Sigmoid colon (tissue), 4 donors: ENCODE measurements at regions not wholly inside any gene's neighbourhood (a gene's known extent, or its start where the extent isn't known, plus 50 kb on each side); places are given as distances from the start of the nearest gene placed in this dataset.

Experiments
- EP300 ChIP-seq, 4 donors: sonication (generic); formaldehyde crosslinking; IDR thresholded peaks; one replicate each; pipeline ENCODE4 v1.6.1; 2017; ENCODE audit warnings: antibody characterized with exemption in 4 of 4
- TF ChIP-seq, protein P1 (sequence below), 4 experiments: fragments of 450-650 bp in 3 of 4; fragments of 200-600 bp in 1 of 4; IDR thresholded peaks; one replicate each; pipeline ENCODE4 v1.5.1; 2016 to 2019; ENCODE audit warnings: antibody characterized with exemption in 4 of 4, mild to moderate bottlenecking in 3 of 4, moderate library complexity in 2 of 4

DNA sequence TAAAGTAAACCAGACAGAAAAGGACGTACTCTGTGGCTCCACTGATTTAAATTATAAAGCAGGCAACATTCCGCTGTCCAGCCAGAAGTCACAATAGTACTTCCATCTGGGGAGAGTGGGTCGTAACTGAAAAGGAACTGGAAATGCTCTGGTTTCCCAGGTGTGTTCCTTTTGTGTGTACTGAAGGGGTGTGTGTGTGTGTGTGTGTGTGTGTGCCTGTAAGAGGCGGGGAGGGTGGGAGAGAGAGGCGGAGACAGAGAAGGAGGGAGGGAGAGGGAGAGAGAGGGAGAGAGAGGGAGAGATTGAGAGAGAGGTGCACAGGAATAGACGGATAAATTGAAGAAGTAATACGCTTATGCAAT is 178.4 kb upstream of the ZNF184 start:
- TF ChIP-seq, protein P1, sequence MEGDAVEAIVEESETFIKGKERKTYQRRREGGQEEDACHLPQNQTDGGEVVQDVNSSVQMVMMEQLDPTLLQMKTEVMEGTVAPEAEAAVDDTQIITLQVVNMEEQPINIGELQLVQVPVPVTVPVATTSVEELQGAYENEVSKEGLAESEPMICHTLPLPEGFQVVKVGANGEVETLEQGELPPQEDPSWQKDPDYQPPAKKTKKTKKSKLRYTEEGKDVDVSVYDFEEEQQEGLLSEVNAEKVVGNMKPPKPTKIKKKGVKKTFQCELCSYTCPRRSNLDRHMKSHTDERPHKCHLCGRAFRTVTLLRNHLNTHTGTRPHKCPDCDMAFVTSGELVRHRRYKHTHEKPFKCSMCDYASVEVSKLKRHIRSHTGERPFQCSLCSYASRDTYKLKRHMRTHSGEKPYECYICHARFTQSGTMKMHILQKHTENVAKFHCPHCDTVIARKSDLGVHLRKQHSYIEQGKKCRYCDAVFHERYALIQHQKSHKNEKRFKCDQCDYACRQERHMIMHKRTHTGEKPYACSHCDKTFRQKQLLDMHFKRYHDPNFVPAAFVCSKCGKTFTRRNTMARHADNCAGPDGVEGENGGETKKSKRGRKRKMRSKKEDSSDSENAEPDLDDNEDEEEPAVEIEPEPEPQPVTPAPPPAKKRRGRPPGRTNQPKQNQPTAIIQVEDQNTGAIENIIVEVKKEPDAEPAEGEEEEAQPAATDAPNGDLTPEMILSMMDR (IDR thresholded peaks at IDR 0.05) = no peak
- no peak for TF ChIP-seq EP300 (IDR thresholded peaks at IDR 0.05)
